Fibroblast of lung (primary cell): ENCODE measurements at regions not wholly inside any gene's neighbourhood (a gene's known extent, or its start where the extent isn't known, plus 50 kb on each side); places are given as distances from the start of the nearest gene placed in this dataset.

Experiments
- DNase-seq, 2 donors: peaks; one replicate each; pipeline versions ENCODE4 v3.0.0 to v3.0.0-alpha.2; 2010; ENCODE audit warnings: low read depth in 2 of 2
- H2AFZ ChIP-seq: 2 replicates; pipeline ENCODE4 v1.5.1; 2012; ENCODE audit warnings: low read length, control low read depth, inconsistent platforms
- H3K27ac ChIP-seq: 2 replicates; pipeline ENCODE4 v1.5.1; 2011; ENCODE audit warnings: low read length, control low read depth; ENCODE audit not compliant: insufficient read depth
- H3K27me3 ChIP-seq: 2 replicates; pipeline ENCODE4 v1.5.1; 2011; ENCODE audit warnings: mild to moderate bottlenecking, low read length; ENCODE audit not compliant: control insufficient read depth, insufficient read depth
- H3K36me3 ChIP-seq: 2 replicates; pipeline ENCODE4 v1.5.1; 2011; ENCODE audit warnings: low read length; ENCODE audit not compliant: control insufficient read depth, insufficient read depth
- H3K4me1 ChIP-seq: 2 replicates; pipeline ENCODE4 v1.5.1; 2011; ENCODE audit warnings: low read length; ENCODE audit not compliant: control insufficient read depth, insufficient read depth; ENCODE audit errors: extremely low read depth
- H3K4me2 ChIP-seq: 2 replicates; pipeline ENCODE4 v1.5.1; 2011; ENCODE audit warnings: low read length, control low read depth; ENCODE audit not compliant: insufficient read depth; ENCODE audit errors: extremely low read depth
- H3K4me3 ChIP-seq, 4 experiments: fragments of 200-600 bp in 1 of 4; sonication (generic) in 1 of 4; replicated peaks in 1 of 4; 2 replicates each; pipeline ENCODE4 v1.5.1; 2011 to 2016; ENCODE audit warnings: low read length in 4 of 4, low read depth in 3 of 4, mild to moderate bottlenecking in 3 of 4, control low read depth in 2 of 4, inconsistent platforms in 1 of 4, mixed read lengths in 1 of 4; ENCODE audit not compliant: insufficient read depth in 1 of 4; ENCODE audit errors: control extremely low read depth in 1 of 4
- H3K79me2 ChIP-seq: 2 replicates; pipeline ENCODE4 v1.5.1; 2012; ENCODE audit warnings: mild to moderate bottlenecking, low read length, inconsistent platforms; ENCODE audit not compliant: control insufficient read depth, insufficient read depth
- H3K9ac ChIP-seq: 2 replicates; pipeline ENCODE4 v1.5.1; 2011; ENCODE audit warnings: mild to moderate bottlenecking, low read length, control low read depth; ENCODE audit not compliant: insufficient read depth
- H3K9me3 ChIP-seq: 2 replicates; pipeline ENCODE4 v1.5.1; 2012; ENCODE audit warnings: low read depth, low read length; ENCODE audit not compliant: control insufficient read depth, insufficient read depth
- H4K20me1 ChIP-seq: 2 replicates; pipeline ENCODE4 v1.5.1; 2011; ENCODE audit warnings: low read length; ENCODE audit not compliant: control insufficient read depth, insufficient read depth; ENCODE audit errors: extremely low read depth
- EZH2 ChIP-seq: IDR thresholded peaks from 2 replicates; pipeline ENCODE4 v1.5.1; 2012; ENCODE audit warnings: low read length, control low read depth, mild to moderate bottlenecking; ENCODE audit errors: missing control alignments
- TF ChIP-seq, protein P1 (sequence below), 2 donors: IDR thresholded peaks in 1 of 2; conservative IDR thresholded peaks in 1 of 2; 1 replicate in 1 of 2; 2 replicates in 1 of 2; pipeline ENCODE4 v1.5.1; 2011 to 2012; ENCODE audit warnings: low read length in 2 of 2, control low read depth in 1 of 2, inconsistent platforms in 1 of 2, low read depth in 1 of 2, mild to moderate bottlenecking in 1 of 2

DNA sequence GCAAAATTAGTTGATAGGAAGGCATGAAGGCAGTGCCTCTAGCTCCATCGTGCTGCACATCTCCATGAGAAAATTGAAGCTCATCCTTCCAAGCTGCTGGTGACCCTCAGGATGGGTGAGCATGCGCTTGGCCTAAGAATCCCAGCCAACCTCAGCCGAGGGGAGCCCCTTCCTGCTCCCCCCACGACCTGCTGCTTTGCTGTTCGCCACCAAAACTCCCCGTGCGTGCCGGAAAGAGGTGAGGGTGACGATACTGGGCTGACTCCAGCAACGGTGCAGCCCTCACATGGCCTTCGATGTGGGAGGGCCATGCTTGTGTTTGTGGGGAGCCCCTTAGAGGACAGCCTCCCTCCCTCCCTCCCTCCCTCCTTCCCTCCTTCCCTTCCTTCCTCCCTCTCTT is 660.9 kb downstream of the BRD1 start:
- H3K79me2 ChIP-seq: no peaks in the 10 kb centered on the region
- H3K4me1 ChIP-seq: no peaks in the 10 kb centered on the region
- no peak for DNase-seq
- no peak overlapping the region for H3K4me3 ChIP-seq
- H3K4me2 ChIP-seq: no peak overlapping the region
- H3K9ac ChIP-seq: no peak overlapping the region
- H3K27me3 ChIP-seq: no peaks in the 10 kb centered on the region
- TF ChIP-seq, protein P1, sequence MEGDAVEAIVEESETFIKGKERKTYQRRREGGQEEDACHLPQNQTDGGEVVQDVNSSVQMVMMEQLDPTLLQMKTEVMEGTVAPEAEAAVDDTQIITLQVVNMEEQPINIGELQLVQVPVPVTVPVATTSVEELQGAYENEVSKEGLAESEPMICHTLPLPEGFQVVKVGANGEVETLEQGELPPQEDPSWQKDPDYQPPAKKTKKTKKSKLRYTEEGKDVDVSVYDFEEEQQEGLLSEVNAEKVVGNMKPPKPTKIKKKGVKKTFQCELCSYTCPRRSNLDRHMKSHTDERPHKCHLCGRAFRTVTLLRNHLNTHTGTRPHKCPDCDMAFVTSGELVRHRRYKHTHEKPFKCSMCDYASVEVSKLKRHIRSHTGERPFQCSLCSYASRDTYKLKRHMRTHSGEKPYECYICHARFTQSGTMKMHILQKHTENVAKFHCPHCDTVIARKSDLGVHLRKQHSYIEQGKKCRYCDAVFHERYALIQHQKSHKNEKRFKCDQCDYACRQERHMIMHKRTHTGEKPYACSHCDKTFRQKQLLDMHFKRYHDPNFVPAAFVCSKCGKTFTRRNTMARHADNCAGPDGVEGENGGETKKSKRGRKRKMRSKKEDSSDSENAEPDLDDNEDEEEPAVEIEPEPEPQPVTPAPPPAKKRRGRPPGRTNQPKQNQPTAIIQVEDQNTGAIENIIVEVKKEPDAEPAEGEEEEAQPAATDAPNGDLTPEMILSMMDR (conservative IDR thresholded peaks at IDR 0.05 in 1 of 2, IDR thresholded peaks at IDR 0.05 in 1 of 2; ENCODE audit: low read depth in 1 of 2, low read length in 2 of 2): no peak
- TF ChIP-seq EZH2: no peak
- no peak overlapping the region for H3K27ac ChIP-seq
- no peak overlapping the region for H2AFZ ChIP-seq
- H4K20me1 ChIP-seq: no peaks in the 10 kb centered on the region
- H3K9me3 ChIP-seq: no peaks in the 10 kb centered on the region
- H3K36me3 ChIP-seq: no peaks in the 10 kb centered on the region

DNA sequence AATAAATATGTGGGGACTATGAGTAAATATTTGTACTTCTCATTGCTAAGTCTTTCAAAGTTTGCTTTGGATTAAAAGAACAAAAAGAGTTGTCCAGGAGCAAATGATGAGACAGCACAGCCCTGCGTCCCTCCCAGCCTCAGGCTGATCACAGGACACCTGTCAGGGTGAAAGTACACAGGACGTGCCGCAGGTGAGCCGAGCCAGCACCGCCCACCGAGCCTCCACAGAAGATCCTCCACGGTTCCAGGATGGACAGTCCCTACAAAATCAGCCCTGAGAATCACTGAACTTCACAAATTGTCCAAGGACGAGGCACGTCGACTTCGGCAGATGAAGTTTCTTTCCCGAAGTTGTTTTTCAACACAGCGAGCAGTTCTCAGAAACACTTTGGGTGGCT is 661.5 kb downstream of the BRD1 start:
- H3K27ac ChIP-seq: no peak overlapping the region
- DNase-seq: no peak
- H3K36me3 ChIP-seq: no peaks in the 10 kb centered on the region
- H3K79me2 ChIP-seq: no peaks in the 10 kb centered on the region
- H3K4me2 ChIP-seq: no peak overlapping the region
- no peaks in the 10 kb centered on the region for H3K9me3 ChIP-seq
- no peaks in the 10 kb centered on the region for H4K20me1 ChIP-seq
- H2AFZ ChIP-seq: no peak overlapping the region
- H3K4me1 ChIP-seq: no peaks in the 10 kb centered on the region
- no peak overlapping the region for H3K9ac ChIP-seq
- no peaks in the 10 kb centered on the region for H3K27me3 ChIP-seq
- no peak overlapping the region for H3K4me3 ChIP-seq
- no peak for TF ChIP-seq EZH2

DNA sequence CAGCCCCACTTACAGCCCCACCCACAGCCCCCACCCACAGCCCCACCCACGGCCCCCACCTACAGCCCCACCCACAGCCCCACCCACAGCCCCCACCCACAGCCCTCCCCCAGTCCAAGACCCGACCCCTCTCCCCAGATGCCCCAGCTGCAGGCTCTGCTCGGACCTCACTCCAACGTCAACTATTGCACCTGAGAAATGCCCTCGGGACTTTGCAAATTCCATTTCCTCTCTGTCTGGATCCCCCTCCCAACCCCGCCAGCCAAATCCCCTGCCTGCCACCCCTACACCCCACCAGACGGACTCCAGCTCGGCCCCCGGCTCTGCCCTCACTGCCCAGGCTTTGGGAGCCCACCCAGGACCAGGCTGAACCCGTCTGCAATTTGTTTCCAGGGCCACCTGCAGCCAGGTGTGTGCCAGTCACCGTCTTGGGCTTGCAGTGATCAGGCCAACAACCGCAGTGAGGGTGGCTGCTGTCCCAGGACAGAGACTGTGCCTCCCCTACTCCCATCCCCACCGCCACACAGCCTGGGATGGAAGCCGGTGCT is 662.8 kb downstream of the BRD1 start:
- H3K9me3 ChIP-seq: no peaks in the 10 kb centered on the region
- H3K4me2 ChIP-seq: no peak overlapping the region
- no peak overlapping the region for H3K9ac ChIP-seq
- no peaks in the 10 kb centered on the region for H3K4me1 ChIP-seq
- H3K27me3 ChIP-seq: no peaks in the 10 kb centered on the region
- H3K79me2 ChIP-seq: no peaks in the 10 kb centered on the region
- no peak overlapping the region for H3K4me3 ChIP-seq
- DNase-seq: no peak
- no peak overlapping the region for H3K27ac ChIP-seq
- H3K36me3 ChIP-seq: no peaks in the 10 kb centered on the region
- H4K20me1 ChIP-seq: no peaks in the 10 kb centered on the region
- no peak overlapping the region for H2AFZ ChIP-seq
- TF ChIP-seq EZH2: no peak
- TF ChIP-seq, protein P1 (conservative IDR thresholded peaks at IDR 0.05 in 1 of 2, IDR thresholded peaks at IDR 0.05 in 1 of 2; ENCODE audit: low read depth in 1 of 2, low read length in 2 of 2): no peak
